HEK293 (cell line): ENCODE measurements at regions not wholly inside any gene's neighbourhood (a gene's known extent, or its start where the extent isn't known, plus 50 kb on each side); places are given as distances from the start of the nearest gene placed in this dataset.

Experiments used
- CTCF ChIA-PET: fragments of 350-600 bp; formaldehyde crosslinking; extraction: SDS; loops from one replicate; lab custom pipeline; 2021; ENCODE audit warnings: antibody characterized with exemption; lab: Yijun Ruan, JAX
- POLR2A ChIA-PET: fragments of 300-600 bp; formaldehyde crosslinking; extraction: SDS; loops from one replicate; lab custom pipeline; 2020; ENCODE audit warnings: antibody characterized with exemption, inconsistent platforms; lab: Yijun Ruan, JAX
- H3K27ac ChIP-seq: fragments of 200-500 bp; sonication (Bioruptor generic); 2 replicates; pipeline ENCODE4 v1.5.1; 2014; ENCODE audit warnings: low read depth, low read length, control low read depth, inconsistent platforms; ENCODE audit errors: extremely low read depth
- H3K36me3 ChIP-seq, 2 experiments: fragments of 200-500 bp in 1 of 2; sonication (Bioruptor generic) in 1 of 2; 1 replicate in 1 of 2; 2 replicates in 1 of 2; pipeline ENCODE4 v1.5.1; 2014 to 2017; ENCODE audit warnings: inconsistent platforms in 2 of 2, low read length in 2 of 2; ENCODE audit not compliant: control insufficient read depth in 2 of 2, insufficient read depth in 1 of 2
- H3K4me1 ChIP-seq: fragments of 200-500 bp; sonication (Bioruptor generic); 2 replicates; pipeline ENCODE4 v1.5.1; 2014; ENCODE audit warnings: mild to moderate bottlenecking, low read length, inconsistent platforms; ENCODE audit not compliant: control insufficient read depth, insufficient read depth
- H3K4me3 ChIP-seq: 2 replicates; pipeline ENCODE4 v1.5.1; 2011; ENCODE audit warnings: low read depth, mild to moderate bottlenecking, control low read depth, low read length, moderate library complexity
- H3K9me3 ChIP-seq: fragments of 200-500 bp; sonication (Bioruptor generic); 2 replicates; pipeline ENCODE4 v1.5.1; 2014; ENCODE audit warnings: low read depth, low read length, inconsistent platforms; ENCODE audit not compliant: control insufficient read depth, insufficient read depth
- EGR2 ChIP-seq: fragments of 450-650 bp; formaldehyde crosslinking; IDR thresholded peaks from 2 replicates; pipeline ENCODE4 v1.5.1; 2016; ENCODE audit warnings: low read depth, missing biosample characterization, missing genetic modification characterization
- IKZF3 ChIP-seq: fragments of 450-650 bp; IDR thresholded peaks from 2 replicates; pipeline ENCODE4 v1.5.0; 2018; ENCODE audit warnings: missing biosample characterization, mild to moderate bottlenecking, missing genetic modification characterization, moderate library complexity
- SCRT2 ChIP-seq: fragments of 450-650 bp; formaldehyde crosslinking; IDR thresholded peaks from 2 replicates; pipeline ENCODE4 v1.5.1; 2016; ENCODE audit warnings: missing biosample characterization, missing genetic modification characterization
- SP3 ChIP-seq: fragments of 450-650 bp; formaldehyde crosslinking; IDR thresholded peaks from 2 replicates; pipeline ENCODE4 v1.5.1; 2016; ENCODE audit warnings: missing biosample characterization, missing genetic modification characterization
- ZBTB6 ChIP-seq: fragments of 450-650 bp; formaldehyde crosslinking; IDR thresholded peaks from 2 replicates; pipeline ENCODE4 v1.5.1; 2017; ENCODE audit warnings: missing biosample characterization, missing genetic modification characterization
- ZFP69B ChIP-seq: fragments of 450-650 bp; formaldehyde crosslinking; IDR thresholded peaks from 2 replicates; pipeline ENCODE4 v1.5.1; 2016; ENCODE audit warnings: missing biosample characterization, missing genetic modification characterization
- ZNF184 ChIP-seq: fragments of 450-650 bp; IDR thresholded peaks from 2 replicates; pipeline ENCODE4 v1.5.1; 2018; ENCODE audit warnings: missing biosample characterization, mild to moderate bottlenecking, missing genetic modification characterization
- ZNF266 ChIP-seq: fragments of 450-650 bp; formaldehyde crosslinking; IDR thresholded peaks from 2 replicates; pipeline ENCODE4 v1.5.1; 2016; ENCODE audit warnings: missing biosample characterization, missing genetic modification characterization, low read depth
- ZNF555 ChIP-seq: fragments of 450-650 bp; formaldehyde crosslinking; conservative IDR thresholded peaks from 2 replicates; pipeline ENCODE4 v1.5.1; 2017; ENCODE audit warnings: missing biosample characterization, mild to moderate bottlenecking, missing genetic modification characterization, inconsistent platforms
- ZNF560 ChIP-seq: fragments of 450-650 bp; formaldehyde crosslinking; IDR thresholded peaks from 2 replicates; pipeline ENCODE4 v1.5.1; 2017; ENCODE audit warnings: missing biosample characterization, missing genetic modification characterization, borderline replicate concordance
- ZNF561 ChIP-seq: fragments of 450-650 bp; IDR thresholded peaks from 2 replicates; pipeline ENCODE4 v1.5.1; 2018; ENCODE audit warnings: missing biosample characterization, missing genetic modification characterization, borderline replicate concordance
- ZNF610 ChIP-seq: fragments of 450-650 bp; formaldehyde crosslinking; IDR thresholded peaks from 2 replicates; pipeline ENCODE4 v1.5.1; 2016; ENCODE audit warnings: missing biosample characterization, missing genetic modification characterization, borderline replicate concordance
- ZNF623 ChIP-seq: fragments of 450-650 bp; formaldehyde crosslinking; IDR thresholded peaks from 2 replicates; pipeline ENCODE4 v1.5.1; 2016; ENCODE audit warnings: missing biosample characterization, missing genetic modification characterization
- ZNF626 ChIP-seq: fragments of 450-650 bp; sonication (Bioruptor Pico); formaldehyde crosslinking; IDR thresholded peaks from 2 replicates; pipeline ENCODE4 v1.5.1; 2018; ENCODE audit warnings: missing biosample characterization, missing genetic modification characterization, inconsistent platforms
- ZNF645 ChIP-seq: fragments of 450-650 bp; formaldehyde crosslinking; IDR thresholded peaks from 2 replicates; pipeline ENCODE4; 2016; ENCODE audit warnings: missing biosample characterization, missing genetic modification characterization
- ZNF664 ChIP-seq: fragments of 450-650 bp; formaldehyde crosslinking; IDR thresholded peaks from 2 replicates; pipeline ENCODE4 v1.5.1; 2016; ENCODE audit warnings: missing biosample characterization, missing genetic modification characterization
- TF ChIP-seq, protein P1 (sequence below): fragments of 450-650 bp; formaldehyde crosslinking; IDR thresholded peaks from 2 replicates; pipeline ENCODE4 v1.5.1; 2016; ENCODE audit warnings: missing biosample characterization, missing genetic modification characterization
- TF ChIP-seq, protein P2 (sequence below): fragments of 450-650 bp; formaldehyde crosslinking; IDR thresholded peaks from 2 replicates; pipeline ENCODE4 v1.5.1; 2016; ENCODE audit warnings: missing biosample characterization, missing genetic modification characterization, low read depth
- TF ChIP-seq, protein P3 (sequence below): fragments of 450-650 bp; formaldehyde crosslinking; IDR thresholded peaks from 2 replicates; pipeline ENCODE4 v1.5.1; 2016; ENCODE audit warnings: missing biosample characterization, missing genetic modification characterization

DNA sequence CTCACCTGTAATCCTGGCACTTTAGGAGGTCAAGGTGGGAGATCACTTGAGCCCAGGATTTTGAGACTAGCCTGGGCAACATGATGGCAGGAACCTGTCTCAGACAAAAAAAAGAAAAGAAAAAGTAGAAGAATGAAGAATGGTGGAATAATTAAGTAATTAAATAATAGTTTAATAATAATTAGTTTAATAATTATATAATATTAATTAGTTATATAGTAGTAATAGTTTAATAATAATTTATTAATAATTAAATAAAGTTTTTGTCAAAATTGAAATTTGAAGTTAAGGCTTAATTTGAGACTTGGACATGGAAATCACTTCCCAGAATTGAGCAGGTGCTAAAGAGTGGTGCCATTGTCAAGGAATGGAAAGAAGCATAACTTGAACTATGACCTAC is 52.2 kb upstream of the ABCA12 start (continued):
- TF ChIP-seq, protein P1, sequence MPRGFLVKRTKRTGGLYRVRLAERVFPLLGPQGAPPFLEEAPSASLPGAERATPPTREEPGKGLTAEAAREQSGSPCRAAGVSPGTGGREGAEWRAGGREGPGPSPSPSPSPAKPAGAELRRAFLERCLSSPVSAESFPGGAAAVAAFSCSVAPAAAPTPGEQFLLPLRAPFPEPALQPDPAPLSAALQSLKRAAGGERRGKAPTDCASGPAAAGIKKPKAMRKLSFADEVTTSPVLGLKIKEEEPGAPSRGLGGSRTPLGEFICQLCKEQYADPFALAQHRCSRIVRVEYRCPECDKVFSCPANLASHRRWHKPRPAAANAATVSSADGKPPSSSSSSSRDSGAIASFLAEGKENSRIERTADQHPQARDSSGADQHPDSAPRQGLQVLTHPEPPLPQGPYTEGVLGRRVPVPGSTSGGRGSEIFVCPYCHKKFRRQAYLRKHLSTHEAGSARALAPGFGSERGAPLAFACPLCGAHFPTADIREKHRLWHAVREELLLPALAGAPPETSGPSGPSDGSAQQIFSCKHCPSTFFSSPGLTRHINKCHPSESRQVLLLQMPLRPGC (tag by site-specific recombination) = no peak
- TF ChIP-seq ZBTB6 (tag by site-specific recombination) = no peak
- TF ChIP-seq SP3 = no peak
- TF ChIP-seq ZNF626 (tag by site-specific recombination) = no peak
- TF ChIP-seq ZNF561 = no peak
- no peak for TF ChIP-seq ZNF645 (tag by site-specific recombination)
- TF ChIP-seq ZNF664 = no peak
- TF ChIP-seq, all 188 proteins: peak for 0

DNA sequence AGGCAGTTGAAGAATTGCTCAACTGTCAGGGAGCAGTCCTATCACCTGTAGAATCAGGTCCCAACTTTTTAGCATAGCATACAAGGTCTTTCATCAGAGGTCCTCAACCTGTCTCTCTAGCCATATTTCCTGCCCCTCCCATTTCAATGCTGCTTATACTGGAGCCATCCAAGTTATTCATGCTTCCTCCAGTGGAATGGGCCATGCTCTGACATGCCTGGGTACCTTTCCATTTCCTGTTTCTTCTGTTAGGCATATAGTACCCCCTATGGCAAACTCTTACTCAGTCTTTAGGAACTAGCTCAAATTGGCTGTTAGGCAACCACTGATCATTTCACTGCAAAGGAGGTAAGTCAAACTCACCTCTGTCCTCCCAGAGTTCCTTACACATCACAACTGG is 51.0 kb upstream of the ABCA12 start:
- H3K4me3 ChIP-seq = no peak overlapping the region
- no peaks in the 10 kb centered on the region for H3K9me3 ChIP-seq
- POLR2A ChIA-PET = no interaction called here
- no peaks in the 10 kb centered on the region for H3K36me3 ChIP-seq
- H3K27ac ChIP-seq = no peak overlapping the region
- CTCF ChIA-PET = interaction anchor here (0.6 kb wide), 1 partner anchor 126 kb away, joined by 4 read pairs; no protein-coding TSS in a partner anchor
- TF ChIP-seq ZFP69B (tag by site-specific recombination) (no peak), ZNF623 (tag by site-specific recombination) (no peak), ZNF555 (no peak), ZNF266 (tag by site-specific recombination) (no peak), SCRT2 (tag by site-specific recombination) (no peak), ZNF560 (tag by site-specific recombination) (no peak), EGR2 (no peak), ZNF610 (tag by site-specific recombination) (no peak), IKZF3 (tag by site-specific recombination) (no peak), ZNF184 (tag by site-specific recombination) (no peak)
- TF ChIP-seq, protein P2, sequence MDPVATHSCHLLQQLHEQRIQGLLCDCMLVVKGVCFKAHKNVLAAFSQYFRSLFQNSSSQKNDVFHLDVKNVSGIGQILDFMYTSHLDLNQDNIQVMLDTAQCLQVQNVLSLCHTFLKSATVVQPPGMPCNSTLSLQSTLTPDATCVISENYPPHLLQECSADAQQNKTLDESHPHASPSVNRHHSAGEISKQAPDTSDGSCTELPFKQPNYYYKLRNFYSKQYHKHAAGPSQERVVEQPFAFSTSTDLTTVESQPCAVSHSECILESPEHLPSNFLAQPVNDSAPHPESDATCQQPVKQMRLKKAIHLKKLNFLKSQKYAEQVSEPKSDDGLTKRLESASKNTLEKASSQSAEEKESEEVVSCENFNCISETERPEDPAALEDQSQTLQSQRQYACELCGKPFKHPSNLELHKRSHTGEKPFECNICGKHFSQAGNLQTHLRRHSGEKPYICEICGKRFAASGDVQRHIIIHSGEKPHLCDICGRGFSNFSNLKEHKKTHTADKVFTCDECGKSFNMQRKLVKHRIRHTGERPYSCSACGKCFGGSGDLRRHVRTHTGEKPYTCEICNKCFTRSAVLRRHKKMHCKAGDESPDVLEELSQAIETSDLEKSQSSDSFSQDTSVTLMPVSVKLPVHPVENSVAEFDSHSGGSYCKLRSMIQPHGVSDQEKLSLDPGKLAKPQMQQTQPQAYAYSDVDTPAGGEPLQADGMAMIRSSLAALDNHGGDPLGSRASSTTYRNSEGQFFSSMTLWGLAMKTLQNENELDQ (tag by site-specific recombination) = no peak
- TF ChIP-seq, protein P3, sequence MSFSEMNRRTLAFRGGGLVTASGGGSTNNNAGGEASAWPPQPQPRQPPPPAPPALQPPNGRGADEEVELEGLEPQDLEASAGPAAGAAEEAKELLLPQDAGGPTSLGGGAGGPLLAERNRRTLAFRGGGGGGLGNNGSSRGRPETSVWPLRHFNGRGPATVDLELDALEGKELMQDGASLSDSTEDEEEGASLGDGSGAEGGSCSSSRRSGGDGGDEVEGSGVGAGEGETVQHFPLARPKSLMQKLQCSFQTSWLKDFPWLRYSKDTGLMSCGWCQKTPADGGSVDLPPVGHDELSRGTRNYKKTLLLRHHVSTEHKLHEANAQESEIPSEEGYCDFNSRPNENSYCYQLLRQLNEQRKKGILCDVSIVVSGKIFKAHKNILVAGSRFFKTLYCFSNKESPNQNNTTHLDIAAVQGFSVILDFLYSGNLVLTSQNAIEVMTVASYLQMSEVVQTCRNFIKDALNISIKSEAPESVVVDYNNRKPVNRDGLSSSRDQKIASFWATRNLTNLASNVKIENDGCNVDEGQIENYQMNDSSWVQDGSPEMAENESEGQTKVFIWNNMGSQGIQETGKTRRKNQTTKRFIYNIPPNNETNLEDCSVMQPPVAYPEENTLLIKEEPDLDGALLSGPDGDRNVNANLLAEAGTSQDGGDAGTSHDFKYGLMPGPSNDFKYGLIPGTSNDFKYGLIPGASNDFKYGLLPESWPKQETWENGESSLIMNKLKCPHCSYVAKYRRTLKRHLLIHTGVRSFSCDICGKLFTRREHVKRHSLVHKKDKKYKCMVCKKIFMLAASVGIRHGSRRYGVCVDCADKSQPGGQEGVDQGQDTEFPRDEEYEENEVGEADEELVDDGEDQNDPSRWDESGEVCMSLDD = no peak
- no peaks in the 10 kb centered on the region for H3K4me1 ChIP-seq
